GM19240 (cell line): ENCODE measurements at regions not wholly inside any gene's neighbourhood (a gene's known extent, or its start where the extent isn't known, plus 50 kb on each side); places are given as distances from the start of the nearest gene placed in this dataset.

Experiments
- DNase-seq: peaks from one replicate; pipeline ENCODE4 v3.0.0; 2011; ENCODE audit warnings: low spot score; ENCODE audit not compliant: insufficient read length

DNA sequence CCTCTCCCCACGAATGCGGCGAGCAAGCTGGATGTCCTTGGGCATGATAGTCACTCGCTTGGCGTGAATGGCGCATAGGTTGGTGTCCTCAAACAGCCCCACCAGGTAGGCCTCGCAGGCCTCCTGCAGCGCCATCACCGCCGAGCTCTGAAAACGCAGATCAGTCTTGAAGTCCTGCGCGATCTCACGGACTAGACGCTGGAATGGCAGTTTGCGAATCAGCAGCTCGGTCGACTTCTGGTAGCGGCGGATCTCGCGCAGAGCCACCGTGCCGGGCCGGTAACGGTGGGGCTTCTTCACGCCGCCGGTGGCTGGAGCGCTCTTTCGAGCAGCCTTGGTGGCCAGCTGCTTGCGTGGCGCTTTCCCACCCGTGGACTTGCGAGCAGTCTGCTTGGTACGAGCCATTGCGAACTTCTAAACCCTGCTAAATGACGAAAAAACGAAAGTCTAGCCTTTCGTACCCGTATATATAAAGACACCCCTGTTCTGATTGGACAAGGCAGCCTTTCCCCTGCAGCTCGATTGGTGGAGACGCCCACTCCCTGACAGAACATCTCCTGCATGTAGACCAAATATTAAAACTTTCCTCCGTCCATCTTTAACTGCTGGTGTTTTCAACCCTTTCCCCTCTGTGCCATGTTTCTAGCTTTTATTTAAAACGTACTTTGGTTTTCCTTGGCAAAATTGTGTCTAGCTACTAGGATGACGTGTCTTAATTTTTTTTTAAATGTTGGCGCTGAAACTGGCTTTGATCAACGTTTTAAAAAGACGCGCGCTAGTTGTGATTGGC lies 109.8 kb downstream of the HFE start:
- DNase-seq: no peak

- DNase-seq: no peak
Observed at GRCh38 chr6:26197636-26197932, 110.4 kb downstream of the HFE start.

DNA sequence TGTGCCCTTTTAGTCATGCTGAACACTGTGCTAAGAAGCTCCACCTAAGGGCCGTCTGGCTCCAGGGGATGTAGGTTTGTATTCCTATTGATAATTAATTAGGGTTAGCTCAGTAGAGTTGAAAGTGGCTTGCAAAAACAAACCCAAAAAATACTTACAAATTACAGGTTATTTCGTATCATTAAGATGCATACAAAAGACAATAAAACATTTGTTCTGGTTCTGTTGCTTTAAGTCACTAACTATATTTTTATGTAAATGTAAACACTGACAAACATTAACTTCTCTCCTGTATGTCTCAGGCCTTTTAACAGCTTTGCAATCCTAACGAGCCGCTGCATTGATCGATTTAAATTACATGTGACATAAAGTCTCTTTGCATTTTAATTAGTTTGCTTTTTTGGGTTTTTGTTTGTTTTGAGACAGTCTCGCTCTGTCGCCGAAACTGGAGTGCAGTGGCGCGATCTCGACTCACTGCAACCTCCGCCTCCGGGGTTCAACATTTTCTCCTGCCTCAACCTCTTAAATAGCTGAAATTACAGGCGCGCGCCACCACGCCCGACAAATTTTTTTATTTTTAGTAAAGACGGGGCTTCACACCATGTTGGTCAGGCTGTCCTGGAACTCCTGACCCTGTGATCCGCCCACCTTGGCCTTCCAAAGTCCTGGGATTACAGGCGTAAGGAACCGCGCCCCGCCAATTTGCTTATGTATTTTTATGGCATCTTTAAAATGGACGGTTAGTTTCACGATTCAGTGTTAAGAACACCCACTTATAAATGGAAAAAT lies 110.9 kb downstream of the HFE start:
- no peak for DNase-seq

- DNase-seq: no peak
Observed at GRCh38 chr6:26198722-26199056, 111.5 kb downstream of the HFE start.

GRCh38 chr6:26199057-26199772 lies 112.0 kb downstream of the HFE start:
- no peak for DNase-seq

DNA sequence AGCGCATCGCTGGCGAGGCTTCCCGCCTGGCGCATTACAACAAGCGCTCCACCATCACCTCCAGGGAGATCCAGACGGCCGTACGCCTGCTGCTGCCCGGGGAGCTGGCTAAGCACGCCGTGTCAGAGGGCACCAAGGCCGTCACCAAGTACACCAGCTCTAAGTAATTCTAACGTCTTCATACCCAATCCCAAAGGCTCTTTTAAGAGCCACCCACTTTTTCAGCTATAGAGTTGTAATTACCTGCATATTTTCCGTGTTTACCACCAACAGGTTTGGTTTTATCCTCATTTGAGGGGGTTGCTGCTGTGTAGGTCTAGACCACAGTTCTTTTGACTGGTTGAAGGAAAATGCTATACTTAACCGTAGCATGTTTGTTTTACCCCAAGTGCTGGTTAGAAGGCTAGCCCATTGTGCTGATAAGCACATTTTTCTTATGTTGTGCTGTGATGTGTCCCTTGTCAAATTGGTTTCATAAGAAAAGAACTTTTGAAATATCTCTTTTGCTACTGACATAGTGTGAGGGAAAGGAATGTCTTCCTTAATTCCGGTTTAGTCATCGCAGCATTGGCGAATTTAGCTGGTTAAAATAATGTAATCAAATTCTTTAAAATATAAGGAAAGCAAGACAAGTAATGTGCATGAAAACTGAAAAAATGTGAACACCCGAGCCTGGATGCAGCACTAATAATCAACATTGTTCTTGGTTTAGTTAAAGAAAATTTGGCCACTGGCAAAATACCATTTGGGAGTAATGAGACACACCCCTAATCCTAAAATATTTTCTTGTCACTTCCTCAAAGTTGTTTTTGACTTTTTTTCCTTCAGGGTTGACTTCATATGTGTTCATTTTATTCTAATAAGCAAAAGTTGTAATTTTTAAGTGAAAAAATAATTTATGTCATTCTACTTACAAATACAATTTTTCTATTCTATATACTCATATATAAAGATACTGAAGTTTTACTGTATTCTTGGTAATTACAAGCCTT lies 112.8 kb downstream of the HFE start:
- no peak for DNase-seq

DNA sequence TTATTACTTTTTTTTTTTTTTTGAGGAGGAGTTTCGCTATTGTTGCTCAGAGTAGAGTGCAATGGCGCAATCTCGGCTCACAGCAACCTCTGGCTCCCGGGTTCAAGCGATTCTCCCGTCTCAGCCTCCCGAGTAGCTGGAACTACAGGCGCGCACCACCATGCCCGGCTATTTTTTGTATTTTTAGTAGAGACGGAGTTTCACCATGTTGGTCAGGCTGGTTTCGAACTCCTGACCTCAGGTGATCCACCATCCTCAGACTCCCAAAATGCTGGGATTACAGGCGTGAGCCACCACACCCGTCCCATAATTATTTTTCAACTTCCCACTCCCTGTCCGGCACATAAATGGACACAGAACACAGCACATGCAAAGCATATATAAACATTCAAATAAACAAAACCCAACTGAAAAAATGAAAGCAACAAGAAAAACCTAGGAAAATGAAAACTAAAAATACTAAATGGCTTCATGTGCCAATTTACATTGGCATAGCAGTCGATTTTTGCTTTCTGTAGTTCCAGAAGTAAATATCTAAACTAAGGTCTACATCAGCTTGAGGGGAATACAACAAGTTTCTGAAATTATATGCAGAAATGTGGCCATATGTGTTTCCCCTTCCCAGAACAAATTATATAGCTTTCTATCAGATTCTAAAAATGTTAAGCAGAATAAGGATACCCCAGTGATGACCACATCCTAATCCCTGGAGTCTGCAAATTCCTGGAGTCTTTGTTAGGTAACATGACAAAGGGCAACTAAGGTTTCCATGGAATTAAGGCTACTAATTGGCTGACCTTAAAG lies 113.9 kb downstream of the HFE start:
- no peak for DNase-seq

DNA sequence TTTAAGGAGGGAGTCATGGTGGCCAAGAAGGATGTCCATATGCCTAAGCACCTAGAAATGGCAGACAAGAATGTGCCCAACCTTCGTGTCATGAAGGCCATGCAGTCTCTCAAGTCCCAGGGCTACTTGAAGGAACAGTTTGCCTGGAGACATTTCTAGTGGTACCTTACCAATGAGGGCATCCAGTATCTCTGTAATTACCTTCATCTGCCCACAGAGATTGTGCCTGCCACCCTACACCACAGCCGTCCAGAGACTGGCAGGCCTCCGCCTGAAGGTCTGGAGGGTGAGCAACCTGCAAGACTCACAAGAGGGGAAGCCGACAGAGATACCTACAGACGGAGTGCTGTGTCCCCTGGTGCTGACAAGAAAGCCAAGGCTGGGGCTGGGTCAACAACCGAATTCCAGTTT lies 115.0 kb downstream of the HFE start:
- no peak for DNase-seq

GRCh38 chr6:26202811-26203583 lies 115.8 kb downstream of the HFE start:
- DNase-seq: no peak

DNA sequence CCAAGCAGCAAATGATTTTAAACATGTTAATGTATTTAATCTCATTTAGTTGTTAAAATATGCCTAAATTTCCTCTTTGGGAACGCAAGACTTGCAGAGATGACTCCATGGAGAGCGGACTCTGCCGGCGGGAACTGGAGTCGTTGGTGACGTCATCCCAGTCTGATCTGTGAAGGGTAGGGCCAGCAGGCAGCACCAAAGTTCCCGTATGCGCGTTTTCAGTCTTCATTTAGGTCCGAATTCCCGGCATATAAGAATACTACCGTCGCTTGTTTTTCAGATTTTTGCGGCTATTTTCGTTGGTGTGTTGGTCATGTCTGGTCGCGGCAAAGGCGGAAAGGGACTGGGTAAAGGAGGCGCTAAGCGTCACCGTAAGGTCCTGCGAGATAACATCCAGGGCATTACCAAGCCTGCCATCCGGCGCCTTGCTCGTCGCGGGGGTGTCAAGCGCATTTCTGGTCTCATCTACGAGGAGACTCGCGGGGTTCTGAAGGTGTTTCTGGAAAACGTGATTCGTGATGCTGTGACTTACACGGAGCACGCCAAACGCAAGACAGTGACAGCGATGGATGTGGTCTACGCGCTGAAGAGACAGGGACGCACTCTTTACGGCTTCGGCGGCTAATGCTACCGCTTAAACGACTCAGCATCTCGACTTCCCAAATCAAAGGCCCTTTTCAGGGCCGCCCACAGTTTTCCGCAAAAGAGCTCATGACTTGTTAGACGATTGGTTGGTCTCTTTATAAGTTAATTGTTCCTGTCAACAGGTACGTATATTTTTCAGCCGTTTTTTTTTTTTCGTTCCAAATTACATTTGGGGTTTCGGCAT lies 117.3 kb downstream of the HFE start:
- no peak for DNase-seq

DNA sequence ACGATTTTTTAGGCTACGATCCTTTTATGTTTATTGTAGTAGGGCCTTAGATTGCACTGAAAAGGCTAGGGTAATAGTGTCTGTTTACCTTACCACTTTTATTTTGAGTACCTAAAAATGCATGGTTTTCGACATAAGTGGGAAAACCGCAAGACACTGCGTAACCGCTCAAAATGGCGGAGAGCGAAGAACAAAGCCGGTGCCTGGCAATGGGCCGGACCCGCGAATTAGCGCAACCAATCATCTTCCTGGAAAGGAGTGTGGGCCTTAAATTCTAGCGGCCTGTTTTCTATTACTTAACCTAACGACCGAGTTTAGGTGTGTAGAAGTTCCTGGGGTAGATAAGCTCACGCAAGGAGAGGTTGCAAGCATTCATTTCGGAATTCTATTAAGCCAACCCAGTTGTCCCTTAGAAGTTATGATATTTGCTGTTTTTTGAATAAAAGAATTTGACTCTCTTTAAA lies 118.0 kb downstream of the HFE start:
- DNase-seq: no peak

DNA sequence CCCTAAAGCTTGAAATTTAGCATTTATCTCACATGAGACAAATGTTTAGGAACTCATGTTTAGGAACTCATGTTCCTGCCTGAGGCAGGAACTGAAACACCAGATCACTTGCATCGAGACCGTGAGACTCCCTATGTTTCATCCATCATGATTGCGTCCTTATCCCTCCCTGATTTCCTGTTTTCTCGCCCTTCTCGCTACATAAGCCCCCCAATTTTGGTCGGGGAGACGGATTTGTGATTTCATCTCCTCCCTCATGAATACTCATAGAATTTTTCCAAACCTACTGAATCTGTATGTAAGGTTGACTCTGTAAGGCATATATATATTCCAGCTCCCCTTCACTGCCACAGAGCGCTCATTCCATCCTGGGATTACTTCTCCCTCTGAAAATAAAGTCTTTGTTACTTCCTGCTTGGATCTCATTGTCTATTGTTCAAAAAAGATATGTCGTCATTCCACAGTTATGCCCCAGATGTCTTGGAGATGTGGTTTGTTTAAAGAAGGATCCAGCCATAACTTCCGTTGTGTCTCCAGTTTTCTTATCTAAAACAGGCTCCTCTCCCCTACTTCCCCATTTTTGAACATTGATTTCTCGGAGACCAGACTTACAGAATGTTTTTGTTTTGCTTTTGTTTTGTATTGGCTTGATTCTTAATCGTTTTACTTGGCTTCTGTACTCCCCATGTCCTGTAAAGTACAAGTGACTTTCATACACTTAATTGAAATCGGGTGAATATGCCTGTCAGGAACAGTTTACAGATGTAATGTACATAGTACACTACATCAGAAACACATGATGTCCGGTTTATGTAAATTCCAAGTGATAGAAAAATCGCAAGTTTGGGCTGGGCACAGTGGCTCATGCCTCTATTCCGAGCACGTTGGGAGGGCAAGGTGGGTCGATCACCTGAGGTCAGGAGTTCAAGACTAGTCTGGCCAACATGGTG lies 118.7 kb downstream of the HFE start:
- DNase-seq: no peak

DNA sequence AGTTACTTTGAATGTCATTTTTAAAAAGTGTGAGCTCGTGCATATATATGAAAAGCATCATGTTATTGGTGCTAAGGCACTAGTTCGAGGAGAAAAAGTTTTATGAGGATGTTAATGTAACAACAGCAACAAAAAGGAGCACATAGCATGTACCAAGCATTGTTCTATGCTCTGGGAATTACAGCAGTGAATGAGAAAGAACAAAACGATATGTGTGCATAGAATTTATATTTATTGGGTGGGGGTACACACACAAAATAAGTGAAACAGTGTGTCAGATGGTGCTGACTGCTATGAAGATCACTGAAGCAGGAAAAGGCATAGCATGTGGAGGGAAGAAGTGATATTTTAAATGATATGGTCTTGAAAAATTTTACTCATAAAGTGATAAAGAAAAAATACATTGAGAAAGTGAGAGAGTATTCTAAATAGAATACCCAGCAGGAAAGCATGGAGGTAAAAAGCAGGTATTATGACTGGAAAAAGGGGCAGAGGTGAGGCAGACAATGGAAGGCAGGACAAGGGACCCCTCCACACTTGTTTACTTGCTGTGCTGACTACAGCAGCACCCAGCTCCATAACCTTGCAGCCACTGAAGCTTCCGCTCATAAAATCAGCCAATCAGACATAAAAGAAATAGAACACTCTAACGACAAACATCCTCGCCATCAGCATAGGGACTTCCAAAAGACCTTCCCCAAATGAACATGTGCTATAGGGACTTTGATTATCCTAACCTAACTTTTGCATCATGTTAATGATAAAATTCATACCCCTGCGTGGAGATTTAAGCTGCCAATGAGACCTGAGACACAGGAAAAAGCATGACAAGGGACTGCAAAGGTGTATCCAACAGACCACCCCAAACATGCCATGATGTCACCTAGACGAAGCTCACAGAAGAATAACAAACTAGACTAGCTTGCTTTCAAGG lies 119.9 kb downstream of the HFE start:
- no peak for DNase-seq

DNA sequence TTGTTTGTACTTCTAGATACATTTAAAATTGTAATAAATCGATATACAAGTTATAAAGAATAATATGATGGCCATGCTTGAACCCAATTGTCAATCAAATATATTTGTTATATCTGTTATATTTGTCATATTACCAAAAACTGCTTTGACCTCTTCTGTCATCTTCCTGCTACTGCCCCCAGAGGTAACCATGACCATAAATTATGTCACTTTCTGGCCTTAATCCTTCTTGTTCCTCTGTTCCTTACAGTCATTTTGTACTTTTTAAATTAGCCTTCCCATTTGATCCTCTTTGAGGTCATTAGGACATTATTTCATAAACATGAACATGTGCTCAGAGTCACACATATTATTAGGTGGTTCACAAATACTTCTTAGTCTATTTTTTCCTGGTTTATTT lies 124.7 kb downstream of the HFE start:
- no peak for DNase-seq

DNA sequence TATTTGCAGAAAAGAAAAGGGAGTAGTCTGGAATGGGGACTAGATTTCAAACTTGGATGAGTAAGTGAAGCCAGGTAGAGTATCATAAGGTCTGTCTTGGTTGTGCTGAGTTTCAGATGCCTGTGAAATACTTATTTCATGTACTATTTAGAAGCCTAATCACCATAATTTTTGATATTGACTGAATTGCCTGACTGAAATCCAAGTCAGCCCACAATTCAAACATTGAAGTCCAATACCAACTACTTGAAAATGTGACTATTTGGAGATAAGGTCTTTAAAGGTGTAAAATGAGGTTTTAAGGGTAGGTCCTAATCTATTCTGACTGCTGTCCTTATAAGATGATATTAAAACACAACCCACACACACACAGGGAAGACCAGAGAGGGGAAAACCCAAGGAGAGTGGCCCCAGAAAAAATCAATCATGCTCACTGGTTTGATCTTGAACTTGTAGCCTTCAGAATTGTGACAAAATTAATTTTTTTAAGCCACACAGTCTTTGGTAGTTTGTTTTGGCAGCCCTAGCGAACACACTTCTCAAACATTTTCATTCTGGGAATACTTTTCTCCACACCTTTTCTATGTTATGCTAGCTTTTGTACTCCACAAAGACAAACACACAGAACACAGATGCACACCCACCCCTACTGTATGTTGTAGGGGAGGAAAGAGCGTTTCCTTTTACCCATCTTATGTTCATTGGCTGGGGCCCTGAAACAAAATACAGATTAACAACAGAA lies 126.3 kb downstream of the HFE start:
- DNase-seq: no peak
